IMR-90 (cell line): ENCODE measurements at regions not wholly inside any gene's neighbourhood (a gene's known extent, or its start where the extent isn't known, plus 50 kb on each side); places are given as distances from the start of the nearest gene placed in this dataset.

ENCODE experiments used
- CEBPB ChIP-seq: IDR thresholded peaks from 2 replicates; pipeline ENCODE4 v1.6.1; 2012; ENCODE audit warnings: low read depth, low read length, improper control_type of control experiment
- MAFK ChIP-seq: IDR thresholded peaks from 2 replicates; pipeline ENCODE4 v1.6.1; 2012; ENCODE audit warnings: low read depth, low read length, improper control_type of control experiment
- MAZ ChIP-seq: IDR thresholded peaks from 2 replicates; pipeline ENCODE4 v1.6.1; 2012; ENCODE audit warnings: low read depth, mild to moderate bottlenecking, low read length, improper control_type of control experiment, moderate library complexity, borderline replicate concordance
- MXI1 ChIP-seq: IDR thresholded peaks from 2 replicates; pipeline ENCODE4 v1.6.1; 2012; ENCODE audit warnings: low read depth, mild to moderate bottlenecking, low read length, moderate library complexity, borderline replicate concordance
- POLR2A ChIP-seq: IDR thresholded peaks from 2 replicates; pipeline ENCODE4 v1.6.1; 2012; ENCODE audit warnings: mild to moderate bottlenecking, low read depth, low read length
- RAD21 ChIP-seq: IDR thresholded peaks from 2 replicates; pipeline ENCODE4 v1.6.1; 2012; ENCODE audit warnings: low read length, improper control_type of control experiment
- RCOR1 ChIP-seq: IDR thresholded peaks from 2 replicates; pipeline ENCODE4 v1.6.1; 2012; ENCODE audit warnings: mild to moderate bottlenecking, low read length, improper control_type of control experiment; ENCODE audit not compliant: insufficient replicate concordance
- SMC3 ChIP-seq: fragments of 150-350 bp; IDR thresholded peaks from 2 replicates; pipeline ENCODE4 v1.6.1; 2016; ENCODE audit warnings: low read depth, mild to moderate bottlenecking, antibody characterized with exemption, low read length, moderate library complexity
- TF ChIP-seq, protein P1 (sequence below): conservative IDR thresholded peaks from 2 replicates; pipeline ENCODE4 v1.5.1; 2012; ENCODE audit warnings: mild to moderate bottlenecking, low read depth, low read length, improper control_type of control experiment

DNA sequence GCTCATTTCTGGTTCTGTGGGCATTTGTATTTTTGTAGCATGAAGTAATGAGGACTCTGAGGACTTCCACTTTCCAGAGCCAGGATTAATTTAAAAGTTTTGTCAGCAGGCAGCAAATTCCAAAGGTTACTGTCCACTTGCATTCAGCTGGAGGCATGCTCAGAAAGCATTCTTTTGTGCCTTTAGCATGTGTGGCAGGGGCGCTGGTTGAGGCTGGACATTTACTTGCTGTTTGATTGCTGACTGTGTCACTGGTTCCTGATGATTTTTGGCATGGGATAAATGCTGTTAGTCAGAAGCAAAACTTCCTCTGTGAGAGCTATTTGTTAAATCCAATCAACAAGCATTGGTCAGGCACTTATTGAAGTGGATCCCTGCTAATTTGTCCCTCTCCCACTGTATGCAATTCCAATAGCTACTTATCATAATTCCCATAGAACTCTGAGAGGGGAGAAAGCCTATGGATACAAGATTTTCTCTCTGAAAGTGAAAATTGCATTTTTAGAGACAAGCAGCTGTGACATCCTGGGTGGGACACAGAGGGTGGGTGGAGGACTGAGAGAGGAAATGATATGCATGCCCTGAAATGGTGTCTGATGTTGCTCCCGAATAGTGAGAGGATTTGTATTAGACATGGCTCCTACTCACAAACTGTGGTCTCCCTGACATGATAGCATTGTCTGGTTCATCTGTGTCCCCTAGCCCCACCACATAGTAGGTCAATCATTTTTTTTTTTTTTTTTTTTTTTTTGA is 161.2 kb upstream of the WDR11 start:
- TF ChIP-seq, protein P1, sequence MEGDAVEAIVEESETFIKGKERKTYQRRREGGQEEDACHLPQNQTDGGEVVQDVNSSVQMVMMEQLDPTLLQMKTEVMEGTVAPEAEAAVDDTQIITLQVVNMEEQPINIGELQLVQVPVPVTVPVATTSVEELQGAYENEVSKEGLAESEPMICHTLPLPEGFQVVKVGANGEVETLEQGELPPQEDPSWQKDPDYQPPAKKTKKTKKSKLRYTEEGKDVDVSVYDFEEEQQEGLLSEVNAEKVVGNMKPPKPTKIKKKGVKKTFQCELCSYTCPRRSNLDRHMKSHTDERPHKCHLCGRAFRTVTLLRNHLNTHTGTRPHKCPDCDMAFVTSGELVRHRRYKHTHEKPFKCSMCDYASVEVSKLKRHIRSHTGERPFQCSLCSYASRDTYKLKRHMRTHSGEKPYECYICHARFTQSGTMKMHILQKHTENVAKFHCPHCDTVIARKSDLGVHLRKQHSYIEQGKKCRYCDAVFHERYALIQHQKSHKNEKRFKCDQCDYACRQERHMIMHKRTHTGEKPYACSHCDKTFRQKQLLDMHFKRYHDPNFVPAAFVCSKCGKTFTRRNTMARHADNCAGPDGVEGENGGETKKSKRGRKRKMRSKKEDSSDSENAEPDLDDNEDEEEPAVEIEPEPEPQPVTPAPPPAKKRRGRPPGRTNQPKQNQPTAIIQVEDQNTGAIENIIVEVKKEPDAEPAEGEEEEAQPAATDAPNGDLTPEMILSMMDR = no peak
- TF ChIP-seq MXI1 = no peak
- TF ChIP-seq MAFK = no peak
- no peak for TF ChIP-seq CEBPB
- no peak for TF ChIP-seq POLR2A
- no peak for TF ChIP-seq RCOR1
- TF ChIP-seq RAD21 = no peak
- TF ChIP-seq MAZ = no peak
- no peak for TF ChIP-seq SMC3
